Neural cell (in vitro differentiated cells): ENCODE measurements at regions not wholly inside any gene's neighbourhood (a gene's known extent, or its start where the extent isn't known, plus 50 kb on each side); places are given as distances from the start of the nearest gene placed in this dataset.

Experiments used
- H2AFZ ChIP-seq: fragments of 200-600, 300-800 bp; sonication (generic), shearing (Covaris generic); 2 replicates; pipeline ENCODE4 v1.6.0; 2014; ENCODE audit warnings: low read depth, mild to moderate bottlenecking, antibody characterized with exemption, low read length, moderate library complexity
- H3F3A ChIP-seq: fragments of 200-600 bp; shearing (Covaris generic); 2 replicates; pipeline ENCODE4 v1.6.1; 2016; ENCODE audit warnings: mild to moderate bottlenecking, moderate library complexity, mixed read lengths, antibody characterized with exemption, low read length; ENCODE audit not compliant: insufficient read depth, poor library complexity, severe bottlenecking
- H3K27ac ChIP-seq: fragments of 200-600, 300-800 bp; sonication (generic), shearing (Covaris generic); 2 replicates; pipeline ENCODE4 v1.5.1; 2014; ENCODE audit warnings: mild to moderate bottlenecking, low read length, moderate library complexity
- H3K27me3 ChIP-seq: fragments of 300-800, 200-600 bp; sonication (generic), shearing (Covaris generic); 2 replicates; pipeline ENCODE4 v1.6.0; 2014; ENCODE audit warnings: mild to moderate bottlenecking, low read depth, low read length, moderate library complexity; ENCODE audit not compliant: insufficient read depth
- H3K36me3 ChIP-seq: fragments of 300-800, 200-600 bp; sonication (generic), shearing (Covaris generic); 2 replicates; pipeline ENCODE4 v1.5.1; 2014; ENCODE audit warnings: mild to moderate bottlenecking, antibody characterized with exemption, low read length, moderate library complexity; ENCODE audit not compliant: insufficient read depth
- H3K4me2 ChIP-seq: fragments of 300-800, 200-600 bp; sonication (generic), shearing (Covaris generic); 2 replicates; pipeline ENCODE4 v1.6.0; 2014; ENCODE audit warnings: mild to moderate bottlenecking, low read length
- H3K4me3 ChIP-seq: fragments of 300-800, 200-600 bp; sonication (generic), shearing (Covaris generic); 2 replicates; pipeline ENCODE4 v1.5.1; 2014; ENCODE audit warnings: mild to moderate bottlenecking, low read length, moderate library complexity
- H3K79me2 ChIP-seq: fragments of 200-600 bp; shearing (Covaris generic); replicated peaks from 2 replicates; pipeline ENCODE4 v1.6.0; 2014; ENCODE audit warnings: mild to moderate bottlenecking, low read length, moderate library complexity; ENCODE audit not compliant: insufficient read depth
- H3K9ac ChIP-seq: fragments of 300-800, 200-600 bp; sonication (generic), shearing (Covaris generic); 2 replicates; pipeline ENCODE4 v1.6.1; 2016; ENCODE audit warnings: mild to moderate bottlenecking, low read length, mixed read lengths
- H3K9me2 ChIP-seq: fragments of 200-600 bp; shearing (Covaris generic); 2 replicates; pipeline ENCODE4 v1.6.1; 2016; ENCODE audit warnings: mild to moderate bottlenecking, low read length, mixed read lengths; ENCODE audit not compliant: insufficient read depth
- H3K9me3 ChIP-seq: fragments of 200-600, 300-800 bp; sonication (generic), shearing (Covaris generic); 2 replicates; pipeline ENCODE4 v1.6.1; 2016; ENCODE audit warnings: mild to moderate bottlenecking, mixed run types, low read length, moderate library complexity, mixed read lengths
- H4K20me1 ChIP-seq: fragments of 200-600 bp; shearing (Covaris generic); 2 replicates; pipeline ENCODE4 v1.6.1; 2016; ENCODE audit warnings: mild to moderate bottlenecking, mixed run types; ENCODE audit not compliant: insufficient read depth
- CTCF ChIP-seq: fragments of 450-650 bp; IDR thresholded peaks from 2 replicates; pipeline ENCODE4 v1.5.1; 2014; ENCODE audit warnings: antibody characterized with exemption, mild to moderate bottlenecking, moderate library complexity; ENCODE audit not compliant: poor library complexity, severe bottlenecking
- EP300 ChIP-seq: fragments of 450-650 bp; conservative IDR thresholded peaks from 2 replicates; pipeline ENCODE4 v1.6.1; 2014; ENCODE audit warnings: antibody characterized with exemption, mild to moderate bottlenecking, moderate library complexity; ENCODE audit not compliant: poor library complexity, severe bottlenecking
- EZH2 ChIP-seq: fragments of 200-600, 300-800 bp; shearing (Covaris generic), sonication (generic); IDR thresholded peaks from 2 replicates; pipeline ENCODE4 v1.6.1; 2014; ENCODE audit warnings: antibody characterized with exemption, low read length, borderline replicate concordance, mild to moderate bottlenecking; ENCODE audit not compliant: insufficient read depth, poor library complexity, severe bottlenecking
- MXI1 ChIP-seq: fragments of 450-650 bp; conservative IDR thresholded peaks from 2 replicates; pipeline ENCODE4 v1.6.1; 2014; ENCODE audit warnings: antibody characterized with exemption, mild to moderate bottlenecking; ENCODE audit not compliant: poor library complexity, severe bottlenecking
- POLR2AphosphoS5 ChIP-seq: IDR thresholded peaks from 2 replicates; pipeline ENCODE4 v1.6.1; 2012
- RAD21 ChIP-seq: fragments of 450-650 bp; conservative IDR thresholded peaks from 2 replicates; pipeline ENCODE4 v1.6.1; 2014; ENCODE audit warnings: antibody characterized with exemption, mild to moderate bottlenecking, moderate library complexity
- REST ChIP-seq: IDR thresholded peaks from 2 replicates; pipeline ENCODE4 v1.6.1; 2012; ENCODE audit warnings: borderline replicate concordance
- SMC3 ChIP-seq: fragments of 450-650 bp; conservative IDR thresholded peaks from 2 replicates; pipeline ENCODE4 v1.6.1; 2014; ENCODE audit warnings: antibody characterized with exemption, mild to moderate bottlenecking, moderate library complexity; ENCODE audit not compliant: poor library complexity
- TAF1 ChIP-seq: IDR thresholded peaks from 2 replicates; pipeline ENCODE4 v1.6.1; 2012; ENCODE audit warnings: low read depth

DNA sequence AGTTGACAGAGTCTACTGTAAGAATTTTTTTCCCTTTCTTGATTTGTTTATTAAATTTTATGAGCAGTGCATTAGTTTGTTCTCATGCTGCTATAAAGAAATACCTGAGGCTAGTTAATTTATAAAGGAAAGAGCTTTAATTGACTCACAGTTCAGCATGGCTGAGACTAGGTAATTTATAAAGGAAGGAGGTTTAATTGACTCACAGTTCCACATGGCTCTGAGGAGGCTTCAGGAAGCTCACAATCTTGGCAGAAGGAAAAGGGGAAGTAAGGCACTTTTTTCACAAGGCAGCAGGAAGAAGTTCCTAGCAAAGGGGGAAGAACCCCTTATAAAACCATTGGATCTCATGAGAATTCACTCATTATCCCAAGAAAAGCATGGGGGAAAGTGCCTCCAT is 191.4 kb upstream of the VRK2 start:
- Histone ChIP-seq H3K4me3 (no peak overlapping the region), H3K9me3 (no peaks in the 10 kb centered on the region), H2AFZ (no peak overlapping the region), H3K79me2 (no peaks in the 10 kb centered on the region), H3K9me2 (no peaks in the 10 kb centered on the region), H3K4me2 (no peak overlapping the region), H3K27ac (no peak overlapping the region), H3K27me3 (no peaks in the 10 kb centered on the region), H4K20me1 (no peaks in the 10 kb centered on the region), H3K36me3 (no peaks in the 10 kb centered on the region), H3F3A (no peaks in the 10 kb centered on the region), H3K9ac (no peak overlapping the region)
- TF ChIP-seq EP300 (no peak), RAD21 (no peak)

DNA sequence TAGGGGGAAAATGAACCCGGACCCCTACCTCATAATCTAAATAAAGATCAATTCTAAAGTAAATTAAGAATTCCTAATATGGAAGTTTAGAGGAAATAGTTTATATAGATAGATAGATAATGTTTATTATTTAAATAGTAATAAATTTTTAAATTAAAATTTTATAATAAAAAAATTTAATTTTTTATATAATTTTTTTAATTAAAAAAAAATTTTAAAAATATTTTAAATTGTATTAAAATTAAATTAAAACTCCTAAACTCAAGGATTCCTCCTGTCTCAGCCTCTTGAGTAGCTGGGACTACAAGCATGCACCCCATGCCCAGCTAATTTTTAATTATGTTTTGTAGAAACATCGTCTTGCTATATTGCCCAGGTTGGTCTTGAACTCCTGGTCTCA is 186.9 kb upstream of the VRK2 start:
- Histone ChIP-seq H3K36me3 (no peaks in the 10 kb centered on the region), H3K4me2 (no peak overlapping the region), H4K20me1 (no peaks in the 10 kb centered on the region), H3K4me3 (no peak overlapping the region), H3K9ac (no peak overlapping the region), H3F3A (no peaks in the 10 kb centered on the region), H2AFZ (no peak overlapping the region), H3K27me3 (no peaks in the 10 kb centered on the region), H3K9me3 (no peaks in the 10 kb centered on the region), H3K79me2 (no peaks in the 10 kb centered on the region), H3K9me2 (no peaks in the 10 kb centered on the region), H3K27ac (no peak overlapping the region)
- TF ChIP-seq CTCF, result no peak
- no peak for TF ChIP-seq TAF1
- no peak for TF ChIP-seq MXI1
- no peak for TF ChIP-seq REST
- no peak for TF ChIP-seq SMC3
- no peak for TF ChIP-seq EZH2
- no peak for TF ChIP-seq RAD21
- TF ChIP-seq POLR2AphosphoS5, result no peak
- TF ChIP-seq EP300, result no peak

- H3F3A ChIP-seq, result no peaks in the 10 kb centered on the region
- no peak overlapping the region for H2AFZ ChIP-seq
- H3K4me2 ChIP-seq, result no peak overlapping the region
- no peaks in the 10 kb centered on the region for H3K9me2 ChIP-seq
- H3K79me2 ChIP-seq, result no peaks in the 10 kb centered on the region
- no peaks in the 10 kb centered on the region for H3K27me3 ChIP-seq
- H3K27ac ChIP-seq, result no peak overlapping the region
- no peak overlapping the region for H3K4me3 ChIP-seq
- no peaks in the 10 kb centered on the region for H4K20me1 ChIP-seq
- no peak overlapping the region for H3K9ac ChIP-seq
- no peaks in the 10 kb centered on the region for H3K9me3 ChIP-seq
- no peak for TF ChIP-seq EZH2
- TF ChIP-seq EP300, result no peak
- H3K36me3 ChIP-seq, result no peaks in the 10 kb centered on the region
Measured at GRCh38 chr2:57862153-57862552, 184.5 kb upstream of the VRK2 start.
